ENCODE measurements at regions not wholly inside any gene's neighbourhood (a gene's known extent, or its start where the extent isn't known, plus 50 kb on each side); places are given as distances from the start of the nearest gene placed in this dataset.

GRCh38 chr5:67305401-67305800 lies 108.8 kb upstream of the CD180 start:
- DNase-seq (ENCODE audit: low spot score) (no peak), ATAC-seq (no peak)
- H3K36me3 Mint-ChIP-seq: no peaks in the 10 kb centered on the region
- H3K27me3 Mint-ChIP-seq (ENCODE audit: low read depth): no peaks in the 10 kb centered on the region; the same call in 1 of the 2 replicates
- no peak overlapping the region for H3K4me3 Mint-ChIP-seq
- no peak overlapping the region for H3K27ac Mint-ChIP-seq
- no peak for TF ChIP-seq NFYB (CRISPR knock-in tag; conservative IDR thresholded peaks at IDR 0.05; ENCODE audit: low read depth)
- no peak for TF ChIP-seq TP53 (CRISPR knock-in tag; IDR thresholded peaks at IDR 0.05)
- TF ChIP-seq MLX (CRISPR knock-in tag; IDR thresholded peaks at IDR 0.05): no peak
- no peak for TF ChIP-seq SP1 (CRISPR knock-in tag; conservative IDR thresholded peaks at IDR 0.05)
- TF ChIP-seq SOX15 (CRISPR knock-in tag; IDR thresholded peaks at IDR 0.05): no peak
- no peak for TF ChIP-seq NFATC4 (CRISPR knock-in tag; IDR thresholded peaks at IDR 0.05)
- TF ChIP-seq ATF2 (CRISPR knock-in tag; IDR thresholded peaks at IDR 0.05; ENCODE audit: borderline replicate concordance, low read depth): no peak
- TF ChIP-seq TEAD1 (CRISPR knock-in tag; IDR thresholded peaks at IDR 0.05): no peak
- TF ChIP-seq E2F4 (CRISPR knock-in tag; IDR thresholded peaks at IDR 0.05; ENCODE audit: borderline replicate concordance, low read depth): no peak
- no peak for TF ChIP-seq ZNF671 (CRISPR knock-in tag; IDR thresholded peaks at IDR 0.05)
- TF ChIP-seq GRHL2 (CRISPR knock-in tag; IDR thresholded peaks at IDR 0.05; ENCODE audit: insufficient replicate concordance, severe bottlenecking): no peak
- peaks cover 6% of the 10 kb centered on the region for H3K9me3 Mint-ChIP-seq
- ChIA-PET CTCF (no interaction called here), POLR2A (no interaction called here)
- H3K4me1 Mint-ChIP-seq: peaks cover 3% of the 10 kb centered on the region; the same call in 1 of the 2 replicates

- Mint-ChIP-seq H3K27me3 (ENCODE audit: low read depth) (no peaks in the 10 kb centered on the region), H3K4me3 (no peak overlapping the region), H3K4me1 (peaks cover 3% of the 10 kb centered on the region; the same call in 1 of the 2 replicates), H3K27ac (no peak overlapping the region), H3K36me3 (no peaks in the 10 kb centered on the region), H3K9me3 (peaks cover under 1% of the 10 kb centered on the region; the same call in 1 of the 2 replicates)
- ATAC-seq: peak; percentile 39; the same call in 1 of the 2 replicates
- ChIA-PET POLR2A (no interaction called here), CTCF (no interaction called here)
- TF ChIP-seq ZNF532 (CRISPR knock-in tag; IDR thresholded peaks at IDR 0.05; ENCODE audit: borderline replicate concordance) (no peak), USF1 (CRISPR knock-in tag; IDR thresholded peaks at IDR 0.05) (no peak)
- no peak for DNase-seq (ENCODE audit: low spot score)
These were observed 106.8 kb upstream of the CD180 start for GRCh38 chr5:67303356-67303755.

- DNase-seq (ENCODE audit: low spot score) (no peak), ATAC-seq (no peak; the same call in 1 of the 2 replicates)
- H3K4me3 Mint-ChIP-seq: no peak overlapping the region
- H3K27me3 Mint-ChIP-seq (ENCODE audit: low read depth): no peaks in the 10 kb centered on the region
- ChIA-PET CTCF (no interaction called here), POLR2A (no interaction called here)
- H3K36me3 Mint-ChIP-seq: no peaks in the 10 kb centered on the region
- no peak overlapping the region for H3K27ac Mint-ChIP-seq
- peaks cover 13% of the 10 kb centered on the region; the same call in 1 of the 2 replicates for H3K9me3 Mint-ChIP-seq
- peaks cover 3% of the 10 kb centered on the region; the same call in 1 of the 2 replicates for H3K4me1 Mint-ChIP-seq
- no peak for TF ChIP-seq NR1H2 (CRISPR knock-in tag; IDR thresholded peaks at IDR 0.05)
- TF ChIP-seq ZNF416 (CRISPR knock-in tag; IDR thresholded peaks at IDR 0.05): no peak
- no peak for TF ChIP-seq JUN (CRISPR knock-in tag; IDR thresholded peaks at IDR 0.05)
- TF ChIP-seq NFE2L1 (CRISPR knock-in tag; IDR thresholded peaks at IDR 0.05): no peak
- TF ChIP-seq ARID4B (CRISPR knock-in tag; IDR thresholded peaks at IDR 0.05; ENCODE audit: borderline replicate concordance): no peak
- TF ChIP-seq ZNF423 (CRISPR knock-in tag; IDR thresholded peaks at IDR 0.05): no peak
- TF ChIP-seq ZNF671 (CRISPR knock-in tag; IDR thresholded peaks at IDR 0.05): no peak
- TF ChIP-seq ATF1 (CRISPR knock-in tag; IDR thresholded peaks at IDR 0.05): no peak
These were observed 104.8 kb upstream of the CD180 start for GRCh38 chr5:67301285-67301903.

All from WTC11 (cell line).